COLO668 (cell line): ENCODE measurements at regions not wholly inside any gene's neighbourhood (a gene's known extent, or its start where the extent isn't known, plus 50 kb on each side); places are given as distances from the start of the nearest gene placed in this dataset.

Experiments used
- DNase-seq: peaks from one replicate; lab custom pipeline; 2025; ENCODE audit not compliant: unreplicated experiment; lab: John Stamatoyannopoulos, UW

- DNase-seq, result no peak
Measured at GRCh38 chr1:30303387-30303786, 420.0 kb downstream of the MATN1 start.

- DNase-seq, result no peak
Measured at GRCh38 chr1:30302858-30303257, 420.5 kb downstream of the MATN1 start.

GRCh38 chr1:30300669-30301068, 422.7 kb downstream of the MATN1 start:
- no peak for DNase-seq

GRCh38 chr1:30299393-30299792, 424.0 kb downstream of the MATN1 start:
- no peak for DNase-seq

- no peak for DNase-seq
Measured at GRCh38 chr1:30295674-30296073, 427.7 kb downstream of the MATN1 start.

- no peak for DNase-seq
Measured at GRCh38 chr1:30295266-30295665, 428.1 kb downstream of the MATN1 start.

- no peak for DNase-seq
Measured at GRCh38 chr1:30294508-30294907, 428.9 kb downstream of the MATN1 start.

- no peak for DNase-seq
Measured at GRCh38 chr1:30292451-30292850, 430.9 kb downstream of the MATN1 start.

- no peak for DNase-seq
Measured at GRCh38 chr1:30291526-30291925, 431.9 kb downstream of the MATN1 start.

GRCh38 chr1:30290581-30290980, 432.8 kb downstream of the MATN1 start:
- no peak for DNase-seq

GRCh38 chr1:30287976-30288375, 435.4 kb downstream of the MATN1 start:
- DNase-seq, result no peak

GRCh38 chr1:30286988-30287839, 436.2 kb downstream of the MATN1 start:
- no peak for DNase-seq

GRCh38 chr1:30286241-30286987, 437.0 kb downstream of the MATN1 start:
- no peak for DNase-seq

- DNase-seq, result no peak
Measured at GRCh38 chr1:30285501-30285932, 437.9 kb downstream of the MATN1 start.

GRCh38 chr1:30284728-30285475, 438.5 kb downstream of the MATN1 start:
- no peak for DNase-seq

- DNase-seq, result no peak
Measured at GRCh38 chr1:30284226-30284625, 439.2 kb downstream of the MATN1 start.

- DNase-seq, result no peak
Measured at GRCh38 chr1:30283199-30283962, 440.0 kb downstream of the MATN1 start.

- DNase-seq, result no peak
Measured at GRCh38 chr1:30280572-30280971, 442.8 kb downstream of the MATN1 start.

- DNase-seq, result no peak
Measured at GRCh38 chr1:30277911-30278310, 445.5 kb downstream of the MATN1 start.

- DNase-seq, result no peak
Measured at GRCh38 chr1:30277415-30277814, 446.0 kb downstream of the MATN1 start.
